OCI-LY1 (cell line): ENCODE measurements at regions not wholly inside any gene's neighbourhood (a gene's known extent, or its start where the extent isn't known, plus 50 kb on each side); places are given as distances from the start of the nearest gene placed in this dataset.

Source experiments
- EZH2 ChIP-seq: fragments of 200-600 bp; sonication (generic), shearing (Covaris generic); IDR thresholded peaks from 2 replicates; pipeline ENCODE4 v1.8.0; 2017; ENCODE audit warnings: borderline replicate concordance, mixed run types, mild to moderate bottlenecking, antibody characterized with exemption, low read length, moderate library complexity, mixed read lengths
- TF ChIP-seq, protein P1 (sequence below): fragments of 200-600 bp; sonication (generic), shearing (Covaris generic); IDR thresholded peaks from 2 replicates; pipeline ENCODE4 v1.5.1; 2017; ENCODE audit warnings: mild to moderate bottlenecking, antibody characterized with exemption, low read length, moderate library complexity, mixed read lengths

DNA sequence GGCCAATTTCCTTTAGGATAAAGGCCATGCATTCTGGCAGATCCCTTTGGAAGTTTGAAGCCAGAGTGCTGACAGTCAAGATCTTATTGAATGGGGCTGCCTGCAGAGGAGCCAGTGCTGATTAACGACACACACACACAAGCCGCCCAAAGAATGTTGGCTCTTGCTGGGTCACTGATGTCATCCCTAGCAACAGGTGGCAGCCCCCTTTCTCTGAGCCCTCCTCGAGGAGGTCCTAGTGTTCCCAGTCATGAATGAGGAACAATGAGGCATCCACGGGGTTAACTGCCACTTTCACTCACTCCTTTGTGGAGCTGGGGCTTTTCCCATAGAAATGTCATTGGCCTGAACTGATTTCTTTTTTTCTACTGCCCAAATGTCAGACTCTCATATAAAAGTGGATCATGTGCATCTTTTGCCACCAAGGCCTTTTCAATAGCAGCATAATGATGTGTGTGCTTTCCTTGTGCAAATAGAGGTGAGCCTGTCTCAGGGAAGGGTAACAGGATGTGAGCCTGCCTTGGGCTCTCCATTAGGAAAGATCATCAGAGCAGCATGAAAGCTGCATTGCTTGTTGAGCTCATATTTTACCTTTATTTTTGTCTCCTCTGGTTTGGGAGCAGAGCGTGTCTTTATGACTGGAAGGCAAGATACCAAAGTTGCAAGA, 301.8 kb upstream of the MTNR1B start:
- TF ChIP-seq, protein P1, sequence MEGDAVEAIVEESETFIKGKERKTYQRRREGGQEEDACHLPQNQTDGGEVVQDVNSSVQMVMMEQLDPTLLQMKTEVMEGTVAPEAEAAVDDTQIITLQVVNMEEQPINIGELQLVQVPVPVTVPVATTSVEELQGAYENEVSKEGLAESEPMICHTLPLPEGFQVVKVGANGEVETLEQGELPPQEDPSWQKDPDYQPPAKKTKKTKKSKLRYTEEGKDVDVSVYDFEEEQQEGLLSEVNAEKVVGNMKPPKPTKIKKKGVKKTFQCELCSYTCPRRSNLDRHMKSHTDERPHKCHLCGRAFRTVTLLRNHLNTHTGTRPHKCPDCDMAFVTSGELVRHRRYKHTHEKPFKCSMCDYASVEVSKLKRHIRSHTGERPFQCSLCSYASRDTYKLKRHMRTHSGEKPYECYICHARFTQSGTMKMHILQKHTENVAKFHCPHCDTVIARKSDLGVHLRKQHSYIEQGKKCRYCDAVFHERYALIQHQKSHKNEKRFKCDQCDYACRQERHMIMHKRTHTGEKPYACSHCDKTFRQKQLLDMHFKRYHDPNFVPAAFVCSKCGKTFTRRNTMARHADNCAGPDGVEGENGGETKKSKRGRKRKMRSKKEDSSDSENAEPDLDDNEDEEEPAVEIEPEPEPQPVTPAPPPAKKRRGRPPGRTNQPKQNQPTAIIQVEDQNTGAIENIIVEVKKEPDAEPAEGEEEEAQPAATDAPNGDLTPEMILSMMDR, result no peak
- TF ChIP-seq EZH2, result no peak
